ENCODE measurements at regions not wholly inside any gene's neighbourhood (a gene's known extent, or its start where the extent isn't known, plus 50 kb on each side); places are given as distances from the start of the nearest gene placed in this dataset.

- ChIA-PET CTCF (no interaction called here), POLR2A (no interaction called here)
- ATAC-seq (no peak), DNase-seq (ENCODE audit: low read depth, low spot score) (no peak)
- intact Hi-C loops (cut with micrococcal nuclease; ENCODE audit: unreplicated experiment) (no loop called here), in situ Hi-C loops (cut with HindIII; ENCODE audit: low pct_unique_long_range_greater_than_20kb, low sequenced_read_pairs) (no loop called here)
- H3K9me3 ChIP-seq (ENCODE audit: control insufficient read depth, insufficient read depth, low read depth, low read length) = no peaks in the 10 kb centered on the region
- no TSS peak for BruUV-seq (replicated peaks)
- no peaks in the 10 kb centered on the region for H3K36me3 ChIP-seq (ENCODE audit: control insufficient read depth, insufficient read depth, low read length)
- H3K4me3 ChIP-seq (ENCODE audit: low read depth in 2 of 2, low read length in 2 of 2) = no peak overlapping the region
- TF ChIP-seq TCF7L2 (IDR thresholded peaks at IDR 0.05; ENCODE audit: low read depth, low read length) (no peak), SIN3A (IDR thresholded peaks at IDR 0.05; ENCODE audit: borderline replicate concordance, insufficient read depth, low read depth, low read length) (no peak), REST (IDR thresholded peaks at IDR 0.05; ENCODE audit: insufficient read depth in 1 of 2, low read depth in 2 of 2, low read length in 1 of 2) (no peak), POLR2AphosphoS5 (IDR thresholded peaks at IDR 0.05; ENCODE audit: low read depth, low read length) (no peak), CTCF (IDR thresholded peaks at IDR 0.05) (no peak)
- H3K27me3 ChIP-seq (ENCODE audit: control insufficient read depth, insufficient read depth, low read length) = no peaks in the 10 kb centered on the region; the same call in 1 of the 2 replicates
- H3K4me1 ChIP-seq (ENCODE audit: control insufficient read depth, insufficient read depth, low read length) = no peaks in the 10 kb centered on the region
- no peak overlapping the region for H3K27ac ChIP-seq (ENCODE audit: low read length)
Measured at GRCh38 chr19:29475469-29475868, 50.3 kb upstream of the VSTM2B start.
